D721Med (cell line): ENCODE measurements at regions not wholly inside any gene's neighbourhood (a gene's known extent, or its start where the extent isn't known, plus 50 kb on each side); places are given as distances from the start of the nearest gene placed in this dataset.

Source experiments
- DNase-seq: peaks from one replicate; pipeline ENCODE4 v3.0.0; 2011; ENCODE audit warnings: low spot score; ENCODE audit not compliant: insufficient read length
- FAIRE-seq: peaks from 2 replicates; lab custom pipeline; 2011; peaks lifted over from hg19 to GRCh38; lab: Jason Lieb, UNC
- TF ChIP-seq, protein P1 (sequence below): IDR thresholded peaks from 2 replicates; pipeline ENCODE4 v1.5.1; 2012; ENCODE audit warnings: mild to moderate bottlenecking, control low read depth; ENCODE audit not compliant: insufficient read depth; ENCODE audit errors: missing control alignments

DNA sequence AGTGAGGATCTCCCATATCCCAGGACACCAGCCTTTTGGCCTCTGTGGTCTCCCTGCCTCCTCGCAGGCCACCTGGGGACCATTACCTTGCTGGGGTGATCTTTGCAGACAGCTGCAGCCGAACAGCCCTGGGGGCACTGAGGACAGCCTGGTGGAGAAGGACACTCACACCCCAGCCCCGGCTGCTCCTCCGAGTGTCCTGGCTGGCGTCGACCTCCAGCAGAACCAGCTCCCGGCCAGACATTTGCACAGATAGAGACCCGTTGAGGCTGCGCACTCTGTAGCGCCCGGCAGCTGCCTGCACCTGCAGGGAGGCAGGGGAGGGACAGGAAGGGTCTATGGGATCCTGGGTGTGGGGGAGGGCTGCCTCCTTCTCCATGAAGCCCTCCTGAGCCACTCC, 90.3 kb downstream of the RMI2 start:
- no peak for DNase-seq
- no peak for FAIRE-seq
- TF ChIP-seq, protein P1, sequence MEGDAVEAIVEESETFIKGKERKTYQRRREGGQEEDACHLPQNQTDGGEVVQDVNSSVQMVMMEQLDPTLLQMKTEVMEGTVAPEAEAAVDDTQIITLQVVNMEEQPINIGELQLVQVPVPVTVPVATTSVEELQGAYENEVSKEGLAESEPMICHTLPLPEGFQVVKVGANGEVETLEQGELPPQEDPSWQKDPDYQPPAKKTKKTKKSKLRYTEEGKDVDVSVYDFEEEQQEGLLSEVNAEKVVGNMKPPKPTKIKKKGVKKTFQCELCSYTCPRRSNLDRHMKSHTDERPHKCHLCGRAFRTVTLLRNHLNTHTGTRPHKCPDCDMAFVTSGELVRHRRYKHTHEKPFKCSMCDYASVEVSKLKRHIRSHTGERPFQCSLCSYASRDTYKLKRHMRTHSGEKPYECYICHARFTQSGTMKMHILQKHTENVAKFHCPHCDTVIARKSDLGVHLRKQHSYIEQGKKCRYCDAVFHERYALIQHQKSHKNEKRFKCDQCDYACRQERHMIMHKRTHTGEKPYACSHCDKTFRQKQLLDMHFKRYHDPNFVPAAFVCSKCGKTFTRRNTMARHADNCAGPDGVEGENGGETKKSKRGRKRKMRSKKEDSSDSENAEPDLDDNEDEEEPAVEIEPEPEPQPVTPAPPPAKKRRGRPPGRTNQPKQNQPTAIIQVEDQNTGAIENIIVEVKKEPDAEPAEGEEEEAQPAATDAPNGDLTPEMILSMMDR: no peak

DNA sequence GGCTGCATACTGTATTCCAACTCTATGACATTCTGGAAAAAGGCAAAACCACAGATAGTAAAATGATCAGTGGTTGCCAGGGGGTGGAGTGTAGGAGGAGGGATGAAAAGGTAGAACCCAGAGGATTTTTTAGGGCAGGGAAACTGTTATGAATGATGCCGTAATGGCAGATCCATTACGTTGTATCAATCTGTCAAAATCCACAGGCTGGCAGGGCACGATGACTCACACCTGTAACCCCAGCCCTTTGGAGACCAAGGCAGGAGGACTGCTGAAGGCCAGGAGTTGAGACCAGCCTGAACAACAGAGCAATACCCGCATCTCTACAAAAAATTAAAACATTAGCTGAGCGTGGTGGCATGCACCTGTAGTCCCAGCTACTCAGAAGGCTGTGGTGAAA, 91.8 kb downstream of the RMI2 start:
- DNase-seq (no peak), FAIRE-seq (no peak)
- TF ChIP-seq, protein P1: no peak

DNA sequence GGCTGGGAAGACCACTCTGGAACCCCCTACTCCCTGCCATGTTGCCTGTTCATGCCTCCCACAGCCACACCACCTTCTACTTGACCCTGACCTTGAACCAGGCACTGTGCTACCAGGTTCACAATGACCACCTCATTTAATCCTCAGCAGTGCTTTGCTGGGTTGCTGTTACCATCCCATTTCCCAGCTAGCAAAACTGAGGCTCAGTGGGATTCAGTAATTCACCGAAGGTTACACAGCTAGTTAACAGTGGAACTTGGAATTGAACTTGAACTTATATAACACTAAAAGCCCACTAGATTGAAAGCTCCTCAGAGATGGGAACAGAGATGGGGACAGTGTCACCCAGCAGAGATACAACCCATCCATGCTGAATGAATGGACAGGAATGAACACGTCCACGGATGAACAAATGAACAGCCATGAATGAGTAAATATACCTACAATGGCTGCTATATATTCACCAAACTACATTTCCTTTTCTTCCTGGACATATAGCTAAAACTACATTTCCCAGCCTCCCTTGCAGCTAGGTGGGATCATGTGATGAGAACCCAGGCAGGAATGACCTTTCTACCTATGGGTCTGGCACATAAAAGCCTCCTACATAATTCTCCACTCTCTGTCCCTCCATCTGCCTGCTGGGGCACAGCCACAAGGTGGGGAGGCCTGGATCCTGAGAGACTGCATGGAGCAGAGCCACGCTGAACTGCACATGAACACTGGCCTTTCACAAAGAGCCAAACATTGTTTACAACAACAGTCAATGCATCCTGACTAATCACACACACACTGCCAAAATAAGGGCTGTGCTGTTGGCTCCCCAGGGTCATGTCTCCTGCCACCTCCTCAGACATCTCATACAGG, 94.8 kb downstream of the RMI2 start:
- no peak for DNase-seq
- no peak for FAIRE-seq
- TF ChIP-seq, protein P1: no peak

DNA sequence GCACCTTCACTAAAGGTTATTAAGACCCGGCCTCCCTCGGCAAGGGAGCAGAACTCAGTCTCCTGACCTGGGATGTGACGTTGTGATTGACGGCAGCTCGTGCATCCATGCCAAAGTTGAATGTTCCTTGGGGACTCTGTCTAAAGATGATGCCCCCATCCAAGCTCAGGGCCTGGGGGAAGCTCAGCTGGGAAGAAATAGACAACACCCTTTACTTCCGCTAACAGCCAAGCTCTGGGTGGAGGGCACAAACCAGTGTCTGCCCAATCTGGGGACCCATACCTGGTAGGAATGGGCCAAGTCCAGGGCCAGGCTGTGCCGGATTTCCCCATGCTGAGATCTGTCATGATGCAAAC, 95.4 kb downstream of the RMI2 start:
- FAIRE-seq: no peak
- no peak for DNase-seq
- TF ChIP-seq, protein P1: no peak

DNA sequence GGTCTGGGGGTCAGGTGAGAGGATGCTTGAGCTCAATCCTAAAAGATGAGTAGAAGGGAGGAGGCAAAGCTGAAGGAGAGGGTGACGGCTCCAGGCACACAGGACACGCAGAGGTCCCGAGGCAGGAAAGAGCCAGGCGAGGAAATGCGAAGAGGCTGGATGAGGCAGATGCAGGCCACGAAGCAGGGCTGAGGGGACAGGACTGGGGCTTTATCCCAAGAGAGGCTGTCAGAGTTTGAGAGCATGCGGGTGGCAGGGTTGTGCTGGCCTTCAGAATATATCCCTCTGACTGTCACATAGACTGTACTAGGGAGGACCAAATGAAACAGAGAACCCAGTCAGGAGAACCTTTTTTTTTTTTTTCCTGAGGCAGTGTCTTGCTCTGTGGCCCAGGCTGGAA, 100.2 kb downstream of the RMI2 start:
- no peak for DNase-seq

DNA sequence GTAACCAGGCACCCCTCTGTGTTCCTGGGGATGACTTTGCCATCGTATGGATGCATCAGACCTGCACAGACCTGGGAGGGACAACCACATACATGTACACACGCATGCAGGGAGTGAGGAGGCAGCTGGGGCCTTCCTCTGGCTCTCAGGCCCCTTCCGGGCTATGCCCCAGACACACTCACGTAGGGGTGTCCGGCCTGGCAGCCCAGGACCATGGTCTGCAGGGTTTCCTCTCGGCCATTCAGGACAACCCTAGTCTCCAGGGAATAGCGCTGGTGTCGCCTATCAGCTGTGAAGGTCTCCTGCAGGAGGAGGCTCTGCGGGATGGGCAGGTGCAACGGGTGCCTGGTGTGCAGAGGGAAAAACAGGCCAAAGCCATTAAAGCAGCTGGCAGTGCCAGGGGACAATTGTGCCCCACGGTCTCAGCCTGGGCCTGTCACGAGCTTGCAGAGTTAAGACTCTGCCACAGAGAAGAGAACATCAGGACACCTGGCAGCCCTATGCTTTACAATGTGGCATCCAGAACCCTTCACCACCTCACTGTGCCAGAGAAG, 101.4 kb downstream of the RMI2 start:
- DNase-seq (no peak), FAIRE-seq (no peak)
- TF ChIP-seq, protein P1: no peak

More for the DNA sequence above, 100.2 kb downstream of the RMI2 start:
- TF ChIP-seq, protein P1: no peak
- FAIRE-seq: no peak

DNA sequence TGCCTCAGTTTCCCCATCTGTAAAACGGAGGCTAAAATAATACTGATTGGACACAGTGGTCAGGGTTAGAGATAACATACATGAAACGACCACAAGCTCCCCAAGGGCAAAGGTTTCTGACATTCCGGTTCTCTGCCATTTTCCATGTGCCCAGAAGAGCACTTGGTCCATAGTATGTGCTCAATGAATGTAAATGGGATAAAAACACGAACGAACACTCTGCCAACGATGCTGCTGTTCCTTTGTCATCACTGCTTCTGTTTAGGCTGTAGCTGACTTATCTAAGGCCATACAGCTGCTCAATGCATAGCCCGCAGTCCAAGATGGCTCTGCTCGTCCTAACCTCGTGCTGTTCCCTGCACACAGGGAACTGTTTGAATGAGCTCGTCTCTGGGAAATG, 102.0 kb downstream of the RMI2 start:
- TF ChIP-seq, protein P1: no peak
- no peak for DNase-seq
- FAIRE-seq: no peak
